Large intestine (tissue), 3 donors: ENCODE measurements at regions not wholly inside any gene's neighbourhood (a gene's known extent, or its start where the extent isn't known, plus 50 kb on each side); places are given as distances from the start of the nearest gene placed in this dataset.

Experiments used
- DNase-seq, 2 donors: peaks; one replicate each; pipeline versions ENCODE4 v3.0.0 to v3.0.0-alpha.2; 2013
- H3K27ac ChIP-seq: one replicate; pipeline ENCODE4 v1.5.1; 2013; ENCODE audit warnings: low read length
- H3K27me3 ChIP-seq: 2 replicates; pipeline ENCODE4 v1.6.1; 2013; ENCODE audit warnings: low read length; ENCODE audit not compliant: control insufficient read depth, insufficient read depth
- H3K36me3 ChIP-seq: 2 replicates; pipeline ENCODE4 v1.6.1; 2013; ENCODE audit warnings: low read length; ENCODE audit not compliant: control insufficient read depth, insufficient read depth
- H3K4me1 ChIP-seq: one replicate; pipeline ENCODE4 v1.6.1; 2013; ENCODE audit warnings: low read length; ENCODE audit not compliant: control insufficient read depth, insufficient read depth
- H3K4me3 ChIP-seq: one replicate; pipeline ENCODE4 v1.5.1; 2013; ENCODE audit warnings: low read length
- H3K9me3 ChIP-seq: one replicate; pipeline ENCODE4 v1.6.1; 2013; ENCODE audit warnings: mild to moderate bottlenecking, low read depth, low read length, moderate library complexity; ENCODE audit not compliant: control insufficient read depth
- WGBS: methylation state at CpG from one replicate; pipeline ENCODE4 v1.1.5; 2013; ENCODE audit warnings: low lambda C conversion rate; ENCODE audit not compliant: insufficient coverage; 5-methylcytosine and 5-hydroxymethylcytosine counted together

- Histone ChIP-seq H3K27ac (no peak overlapping the region), H3K36me3 (no peaks in the 10 kb centered on the region), H3K27me3 (no peaks in the 10 kb centered on the region), H3K4me1 (no peaks in the 10 kb centered on the region), H3K9me3 (no peaks in the 10 kb centered on the region), H3K4me3 (no peak overlapping the region)
- WGBS, result no CpG with 5 or more reads among the region's 7 CpGs
- no peak for DNase-seq
Measured at GRCh38 chr10:29127037-29127700, 161.7 kb upstream of the LYZL1 start.

- Histone ChIP-seq H3K9me3 (no peaks in the 10 kb centered on the region), H3K36me3 (no peaks in the 10 kb centered on the region), H3K4me1 (no peaks in the 10 kb centered on the region), H3K27me3 (no peaks in the 10 kb centered on the region), H3K27ac (no peak overlapping the region), H3K4me3 (no peak overlapping the region)
- no peak for DNase-seq
- no CpG with 5 or more reads among the region's 3 CpGs for WGBS
Measured at GRCh38 chr10:29127731-29128130, 161.1 kb upstream of the LYZL1 start.

- DNase-seq, result peak in 1 of 2 donors; percentile 24
- H3K27me3 ChIP-seq, result no peaks in the 10 kb centered on the region
- WGBS, result no CpG with 5 or more reads among the region's 1 CpG
Measured at GRCh38 chr10:29130190-29130673, 158.6 kb upstream of the LYZL1 start.

GRCh38 chr10:29131952-29132547 lies 156.8 kb upstream of the LYZL1 start:
- no peak overlapping the region for H3K4me3 ChIP-seq
- no peaks in the 10 kb centered on the region for H3K9me3 ChIP-seq
- H3K27me3 ChIP-seq, result no peaks in the 10 kb centered on the region
- no peaks in the 10 kb centered on the region for H3K4me1 ChIP-seq
- no peak for DNase-seq
- WGBS, result 60% methylated on average over 1 of the region's 12 CpGs
- H3K36me3 ChIP-seq, result no peaks in the 10 kb centered on the region
- no peak overlapping the region for H3K27ac ChIP-seq

More at GRCh38 chr10:29130190-29130673, 158.6 kb upstream of the LYZL1 start:
- Histone ChIP-seq H3K36me3 (no peaks in the 10 kb centered on the region), H3K4me1 (no peaks in the 10 kb centered on the region), H3K27ac (no peak overlapping the region), H3K9me3 (no peaks in the 10 kb centered on the region), H3K4me3 (no peak overlapping the region)

- Histone ChIP-seq H3K9me3 (no peaks in the 10 kb centered on the region), H3K27ac (no peak overlapping the region)
- 80% methylated on average over 1 of the region's 11 CpGs for WGBS
Measured at GRCh38 chr10:29132551-29133111, 156.2 kb upstream of the LYZL1 start.

GRCh38 chr10:29135337-29135736 lies 153.5 kb upstream of the LYZL1 start:
- H3K27ac ChIP-seq, result no peak overlapping the region
- H3K36me3 ChIP-seq, result no peaks in the 10 kb centered on the region
- H3K27me3 ChIP-seq, result no peaks in the 10 kb centered on the region
- WGBS, result 100% methylated on average over 1 of the region's 3 CpGs
- DNase-seq, result no peak
- H3K9me3 ChIP-seq, result no peaks in the 10 kb centered on the region
- no peaks in the 10 kb centered on the region for H3K4me1 ChIP-seq
- no peak overlapping the region for H3K4me3 ChIP-seq

More at GRCh38 chr10:29132551-29133111, 156.2 kb upstream of the LYZL1 start:
- no peak for DNase-seq
- Histone ChIP-seq H3K4me3 (no peak overlapping the region), H3K27me3 (no peaks in the 10 kb centered on the region), H3K36me3 (no peaks in the 10 kb centered on the region), H3K4me1 (no peaks in the 10 kb centered on the region)

- H3K27me3 ChIP-seq, result no peaks in the 10 kb centered on the region
- DNase-seq, result no peak
- no peaks in the 10 kb centered on the region for H3K36me3 ChIP-seq
- no peak overlapping the region for H3K27ac ChIP-seq
- H3K4me1 ChIP-seq, result no peaks in the 10 kb centered on the region
- no peak overlapping the region for H3K4me3 ChIP-seq
- WGBS, result 93% methylated on average over 3 of the region's 3 CpGs
- no peaks in the 10 kb centered on the region for H3K9me3 ChIP-seq
Measured at GRCh38 chr10:29136411-29136810, 152.5 kb upstream of the LYZL1 start.

GRCh38 chr10:29140151-29140550 lies 148.7 kb upstream of the LYZL1 start:
- H3K27me3 ChIP-seq, result no peaks in the 10 kb centered on the region
- H3K4me3 ChIP-seq, result no peak overlapping the region
- H3K36me3 ChIP-seq, result no peaks in the 10 kb centered on the region
- no peaks in the 10 kb centered on the region for H3K9me3 ChIP-seq
- H3K27ac ChIP-seq, result no peak overlapping the region
- no peak for DNase-seq
- H3K4me1 ChIP-seq, result no peaks in the 10 kb centered on the region
- 60% methylated on average over 1 of the region's 1 CpG for WGBS

GRCh38 chr10:29140991-29141390 lies 147.9 kb upstream of the LYZL1 start:
- Histone ChIP-seq H3K9me3 (no peaks in the 10 kb centered on the region), H3K27me3 (no peaks in the 10 kb centered on the region), H3K36me3 (no peaks in the 10 kb centered on the region), H3K27ac (no peak overlapping the region), H3K4me3 (no peak overlapping the region), H3K4me1 (no peaks in the 10 kb centered on the region)
- DNase-seq, result no peak
- WGBS, result no CpG with 5 or more reads among the region's 2 CpGs

- DNase-seq, result no peak
- no peaks in the 10 kb centered on the region for H3K27me3 ChIP-seq
- H3K4me3 ChIP-seq, result no peak overlapping the region
- no peak overlapping the region for H3K27ac ChIP-seq
- H3K4me1 ChIP-seq, result no peaks in the 10 kb centered on the region
- H3K9me3 ChIP-seq, result no peaks in the 10 kb centered on the region
- H3K36me3 ChIP-seq, result no peaks in the 10 kb centered on the region
Measured at GRCh38 chr10:29141761-29142160, 147.1 kb upstream of the LYZL1 start.
